Neural progenitor cell (in vitro differentiated cells): ENCODE measurements at regions not wholly inside any gene's neighbourhood (a gene's known extent, or its start where the extent isn't known, plus 50 kb on each side); places are given as distances from the start of the nearest gene placed in this dataset.

Source experiments
- DNase-seq: peaks from one replicate; pipeline ENCODE4 v3.0.0-alpha.2; 2016; ENCODE audit warnings: low spot score
- H2AFZ ChIP-seq: fragments of 200-600 bp; sonication (generic); replicated peaks from 2 replicates; pipeline ENCODE4 v1.6.1; 2016; ENCODE audit warnings: antibody characterized with exemption
- H3F3A ChIP-seq: fragments of 200-600 bp; sonication (generic); 2 replicates; pipeline ENCODE4 v1.6.1; 2016; ENCODE audit warnings: antibody characterized with exemption, low read depth
- H3K27ac ChIP-seq: fragments of 200-600 bp; sonication (generic); 2 replicates; pipeline ENCODE4 v1.5.1; 2016; ENCODE audit warnings: mild to moderate bottlenecking
- H3K27me3 ChIP-seq: fragments of 200-600 bp; sonication (generic); 2 replicates; pipeline ENCODE4 v1.6.1; 2016; ENCODE audit warnings: mild to moderate bottlenecking, moderate library complexity
- H3K36me3 ChIP-seq: fragments of 200-600 bp; sonication (generic); 2 replicates; pipeline ENCODE4 v1.5.1; 2016
- H3K4me1 ChIP-seq: fragments of 200-600 bp; sonication (generic); 2 replicates; pipeline ENCODE4 v1.6.1; 2016; ENCODE audit warnings: mixed run types
- H3K4me2 ChIP-seq: fragments of 200-600 bp; sonication (generic); 2 replicates; pipeline ENCODE4 v1.6.1; 2016
- H3K4me3 ChIP-seq: fragments of 200-600 bp; sonication (generic); 2 replicates; pipeline ENCODE4 v1.5.1; 2016
- H3K79me2 ChIP-seq: fragments of 200-600 bp; sonication (generic); 2 replicates; pipeline ENCODE4 v1.6.1; 2016; ENCODE audit warnings: low read depth
- H3K9ac ChIP-seq: fragments of 200-600 bp; sonication (generic); 2 replicates; pipeline ENCODE4 v1.6.1; 2016
- H3K9me3 ChIP-seq: fragments of 200-600 bp; sonication (generic); 2 replicates; pipeline ENCODE4 v1.5.1; 2016; ENCODE audit warnings: low read depth
- H4K20me1 ChIP-seq: fragments of 200-600 bp; sonication (generic); 2 replicates; pipeline ENCODE4 v1.6.1; 2016; ENCODE audit warnings: low read depth
- H3K27ac Mint-ChIP-seq: 3 replicates; pipeline ENCODE4 v1.8.0; 2021; ENCODE audit warnings: mixed read lengths
- H3K27me3 Mint-ChIP-seq: 2 replicates; pipeline ENCODE4 v1.8.0; 2022; ENCODE audit warnings: low read depth, mild to moderate bottlenecking, inconsistent platforms, moderate library complexity, mixed read lengths; ENCODE audit not compliant: insufficient read depth
- H3K36me3 Mint-ChIP-seq: 3 replicates; pipeline ENCODE4 v1.8.0; 2021; ENCODE audit warnings: mixed read lengths
- H3K4me1 Mint-ChIP-seq: 3 replicates; pipeline ENCODE4 v1.8.0; 2021; ENCODE audit warnings: mixed read lengths
- H3K4me3 Mint-ChIP-seq: 3 replicates; pipeline ENCODE4 v1.8.0; 2021; ENCODE audit warnings: mild to moderate bottlenecking, moderate library complexity, mixed read lengths
- H3K9me3 Mint-ChIP-seq: 3 replicates; pipeline ENCODE4 v1.8.0; 2020; ENCODE audit warnings: mixed read lengths
- EZH2 ChIP-seq: fragments of 200-600 bp; sonication (generic); IDR thresholded peaks from 2 replicates; pipeline ENCODE4 v1.6.1; 2017; ENCODE audit warnings: antibody characterized with exemption, mild to moderate bottlenecking, moderate library complexity
- EZH2phosphoT487 ChIP-seq: fragments of 200-600 bp; sonication (generic); IDR thresholded peaks from 2 replicates; pipeline ENCODE4 v1.6.1; 2017; ENCODE audit warnings: antibody characterized with exemption
- TF ChIP-seq, protein P1 (sequence below): fragments of 200-600 bp; sonication (generic); IDR thresholded peaks from 2 replicates; pipeline ENCODE4 v1.5.1; 2017; ENCODE audit warnings: antibody characterized with exemption, mild to moderate bottlenecking

DNA sequence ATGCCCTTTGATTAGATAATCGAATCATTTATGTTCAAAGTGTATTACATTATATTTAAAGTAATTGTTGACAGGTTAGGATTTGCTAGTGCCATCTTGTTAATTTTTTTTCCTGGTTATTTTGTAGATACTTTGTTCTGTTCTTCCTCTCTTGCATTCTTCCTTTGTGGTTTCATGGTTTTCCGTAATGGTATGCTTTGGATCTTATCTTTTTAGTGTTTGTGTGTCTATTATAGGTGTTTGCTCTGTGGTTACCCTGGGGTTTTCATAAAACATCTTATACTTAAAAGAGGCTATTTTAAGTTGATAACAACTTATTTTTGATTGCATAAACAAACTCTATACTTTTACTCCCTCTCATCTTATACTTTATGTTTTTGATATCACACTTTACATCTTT is 108.2 kb upstream of the SRD5A3 start:
- Histone ChIP-seq H3K36me3 (no peaks in the 10 kb centered on the region), H2AFZ (no peak overlapping the region), H4K20me1 (no peaks in the 10 kb centered on the region), H3K27ac (no peak overlapping the region), H3K4me3 (no peak overlapping the region), H3K9me3 (peaks cover 8% of the 10 kb centered on the region), H3K79me2 (no peaks in the 10 kb centered on the region), H3K9ac (no peak overlapping the region), H3K4me2 (no peak overlapping the region), H3K27me3 (no peaks in the 10 kb centered on the region), H3K4me1 (no peaks in the 10 kb centered on the region), H3F3A (no peaks in the 10 kb centered on the region)
- peaks cover 25% of the 10 kb centered on the region for H3K9me3 Mint-ChIP-seq
- H3K36me3 Mint-ChIP-seq: no peaks in the 10 kb centered on the region
- H3K4me3 Mint-ChIP-seq: no peak overlapping the region
- no peak for DNase-seq
- H3K27me3 Mint-ChIP-seq: no peaks in the 10 kb centered on the region
- no peak overlapping the region for H3K27ac Mint-ChIP-seq
- TF ChIP-seq, protein P1, sequence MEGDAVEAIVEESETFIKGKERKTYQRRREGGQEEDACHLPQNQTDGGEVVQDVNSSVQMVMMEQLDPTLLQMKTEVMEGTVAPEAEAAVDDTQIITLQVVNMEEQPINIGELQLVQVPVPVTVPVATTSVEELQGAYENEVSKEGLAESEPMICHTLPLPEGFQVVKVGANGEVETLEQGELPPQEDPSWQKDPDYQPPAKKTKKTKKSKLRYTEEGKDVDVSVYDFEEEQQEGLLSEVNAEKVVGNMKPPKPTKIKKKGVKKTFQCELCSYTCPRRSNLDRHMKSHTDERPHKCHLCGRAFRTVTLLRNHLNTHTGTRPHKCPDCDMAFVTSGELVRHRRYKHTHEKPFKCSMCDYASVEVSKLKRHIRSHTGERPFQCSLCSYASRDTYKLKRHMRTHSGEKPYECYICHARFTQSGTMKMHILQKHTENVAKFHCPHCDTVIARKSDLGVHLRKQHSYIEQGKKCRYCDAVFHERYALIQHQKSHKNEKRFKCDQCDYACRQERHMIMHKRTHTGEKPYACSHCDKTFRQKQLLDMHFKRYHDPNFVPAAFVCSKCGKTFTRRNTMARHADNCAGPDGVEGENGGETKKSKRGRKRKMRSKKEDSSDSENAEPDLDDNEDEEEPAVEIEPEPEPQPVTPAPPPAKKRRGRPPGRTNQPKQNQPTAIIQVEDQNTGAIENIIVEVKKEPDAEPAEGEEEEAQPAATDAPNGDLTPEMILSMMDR: no peak
- TF ChIP-seq EZH2phosphoT487 (no peak), EZH2 (no peak)
- no peaks in the 10 kb centered on the region for H3K4me1 Mint-ChIP-seq

DNA sequence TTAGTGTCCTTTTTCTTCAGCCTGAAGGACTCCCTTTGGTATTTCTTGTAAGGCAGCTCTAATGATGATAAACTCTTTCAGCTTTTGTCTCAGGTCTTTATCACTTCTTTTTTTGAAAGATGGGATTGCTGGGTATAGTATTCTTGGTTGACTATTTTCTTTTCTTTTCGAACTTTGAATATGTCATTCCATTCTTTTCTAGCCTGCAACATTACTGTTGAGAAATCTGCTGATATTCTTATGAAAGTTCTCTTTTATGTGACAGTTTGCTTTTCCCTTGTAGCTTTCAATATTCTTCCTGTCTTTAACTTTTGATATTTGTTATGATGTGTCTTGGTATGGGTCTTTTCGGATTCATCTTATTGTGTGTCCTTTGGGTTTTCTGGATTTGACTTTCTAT is 107.6 kb upstream of the SRD5A3 start:
- Histone ChIP-seq H3K79me2 (no peaks in the 10 kb centered on the region), H4K20me1 (no peaks in the 10 kb centered on the region), H3F3A (no peaks in the 10 kb centered on the region), H2AFZ (no peak overlapping the region), H3K27ac (no peak overlapping the region), H3K4me2 (no peak overlapping the region), H3K27me3 (no peaks in the 10 kb centered on the region), H3K4me3 (no peak overlapping the region), H3K9ac (no peak overlapping the region), H3K9me3 (peaks cover 8% of the 10 kb centered on the region), H3K4me1 (no peaks in the 10 kb centered on the region), H3K36me3 (no peaks in the 10 kb centered on the region)
- TF ChIP-seq EZH2 (no peak), EZH2phosphoT487 (no peak)
- TF ChIP-seq, protein P1: no peak
- H3K9me3 Mint-ChIP-seq: peaks cover 22% of the 10 kb centered on the region
- no peaks in the 10 kb centered on the region for H3K27me3 Mint-ChIP-seq
- H3K36me3 Mint-ChIP-seq: no peaks in the 10 kb centered on the region
- H3K4me1 Mint-ChIP-seq: no peaks in the 10 kb centered on the region
- H3K27ac Mint-ChIP-seq: no peak overlapping the region
- no peak overlapping the region for H3K4me3 Mint-ChIP-seq
- DNase-seq: no peak

DNA sequence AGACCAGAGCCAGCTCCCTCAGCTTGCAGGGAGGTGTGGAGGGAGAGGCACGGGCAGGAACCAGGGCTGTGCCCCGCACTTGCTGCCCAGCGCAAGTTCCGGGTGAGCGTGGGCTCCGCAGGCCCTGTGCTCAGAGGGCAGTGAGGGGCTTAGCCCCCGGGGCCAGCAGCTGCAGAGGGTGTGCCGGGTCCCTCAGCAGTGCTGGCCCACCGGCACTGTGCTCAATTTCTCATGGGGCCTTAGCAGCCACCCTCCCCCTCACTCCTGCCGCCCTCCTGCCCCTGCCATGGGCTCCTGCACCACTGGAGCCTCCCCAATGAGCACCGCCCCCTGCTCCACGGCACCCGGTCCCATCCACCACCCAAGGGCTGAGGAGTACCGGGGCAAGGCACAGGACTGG is 104.6 kb upstream of the SRD5A3 start:
- no peak overlapping the region for H3K4me3 Mint-ChIP-seq
- H3K27ac Mint-ChIP-seq: no peak overlapping the region

More for the DNA sequence above, 104.6 kb upstream of the SRD5A3 start:
- Histone ChIP-seq H3K27ac (no peak overlapping the region), H3F3A (no peaks in the 10 kb centered on the region), H2AFZ (no peak overlapping the region), H3K4me3 (no peak overlapping the region), H3K27me3 (no peaks in the 10 kb centered on the region), H3K9me3 (peaks cover 8% of the 10 kb centered on the region), H4K20me1 (no peaks in the 10 kb centered on the region), H3K79me2 (no peaks in the 10 kb centered on the region), H3K4me2 (no peak overlapping the region), H3K36me3 (no peaks in the 10 kb centered on the region), H3K9ac (no peak overlapping the region), H3K4me1 (no peaks in the 10 kb centered on the region)
- TF ChIP-seq, protein P1: no peak
- TF ChIP-seq EZH2phosphoT487 (no peak), EZH2 (no peak)
- no peaks in the 10 kb centered on the region for H3K4me1 Mint-ChIP-seq
- peaks cover 12% of the 10 kb centered on the region for H3K9me3 Mint-ChIP-seq
- DNase-seq: no peak
- no peaks in the 10 kb centered on the region for H3K36me3 Mint-ChIP-seq
- H3K27me3 Mint-ChIP-seq: no peaks in the 10 kb centered on the region
